HFFc6 (cell line): ENCODE measurements at regions not wholly inside any gene's neighbourhood (a gene's known extent, or its start where the extent isn't known, plus 50 kb on each side); places are given as distances from the start of the nearest gene placed in this dataset.

Experiments
- DNase-seq: peaks from one replicate; pipeline ENCODE4 v3.0.0-alpha.2; 2018
- H3K27ac Mint-ChIP-seq: 2 replicates; pipeline ENCODE4 v1.8.0; 2020; ENCODE audit warnings: mild to moderate bottlenecking, mixed read lengths
- H3K27me3 Mint-ChIP-seq: 2 replicates; pipeline ENCODE4 v1.8.0; 2021; ENCODE audit warnings: mild to moderate bottlenecking, moderate library complexity, mixed read lengths; ENCODE audit not compliant: insufficient read depth
- H3K36me3 Mint-ChIP-seq: 2 replicates; pipeline ENCODE4 v1.8.0; 2021; ENCODE audit warnings: low read depth, mixed read lengths
- H3K4me1 Mint-ChIP-seq: 2 replicates; pipeline ENCODE4 v1.8.0; 2020; ENCODE audit warnings: low read depth, mixed read lengths
- H3K4me3 Mint-ChIP-seq: 2 replicates; pipeline ENCODE4 v1.8.0; 2020; ENCODE audit warnings: mild to moderate bottlenecking, moderate library complexity, mixed read lengths
- H3K9me3 Mint-ChIP-seq: 2 replicates; pipeline ENCODE4 v1.8.0; 2020; ENCODE audit warnings: mild to moderate bottlenecking, mixed read lengths
- CTCF ChIP-seq: fragments of 200-600 bp; sonication (generic); IDR thresholded peaks from 2 replicates; pipeline ENCODE4 v1.5.0; 2021; ENCODE audit warnings: antibody characterized with exemption, mild to moderate bottlenecking

GRCh38 chr13:77985866-77986636 is 67.4 kb upstream of the EDNRB start:
- no peaks in the 10 kb centered on the region for H3K27me3 Mint-ChIP-seq
- no peak for DNase-seq
- H3K9me3 Mint-ChIP-seq, result no peaks in the 10 kb centered on the region; the same call in 1 of the 2 replicates
- H3K36me3 Mint-ChIP-seq, result no peaks in the 10 kb centered on the region
- no peak for TF ChIP-seq CTCF
- no peak overlapping the region for H3K27ac Mint-ChIP-seq
- no peaks in the 10 kb centered on the region for H3K4me1 Mint-ChIP-seq
- no peak overlapping the region for H3K4me3 Mint-ChIP-seq

GRCh38 chr13:77981281-77981881 is 62.8 kb upstream of the EDNRB start:
- H3K9me3 Mint-ChIP-seq, result peaks cover 10% of the 10 kb centered on the region
- no peak for DNase-seq
- no peaks in the 10 kb centered on the region; the same call in 1 of the 2 replicates for H3K27me3 Mint-ChIP-seq
- H3K4me1 Mint-ChIP-seq, result no peaks in the 10 kb centered on the region
- no peak overlapping the region for H3K27ac Mint-ChIP-seq
- no peak for TF ChIP-seq CTCF
- H3K4me3 Mint-ChIP-seq, result no peak overlapping the region
- H3K36me3 Mint-ChIP-seq, result no peaks in the 10 kb centered on the region

GRCh38 chr13:77980592-77980991 is 62.0 kb upstream of the EDNRB start:
- Mint-ChIP-seq H3K27me3 (no peaks in the 10 kb centered on the region; the same call in 1 of the 2 replicates), H3K36me3 (no peaks in the 10 kb centered on the region), H3K4me1 (no peaks in the 10 kb centered on the region), H3K4me3 (no peak overlapping the region), H3K27ac (peak overlapping the region; percentile 54; the same call in 1 of the 2 replicates), H3K9me3 (peaks cover 10% of the 10 kb centered on the region)
- TF ChIP-seq CTCF, result no peak
- DNase-seq, result peak; percentile 32

- no peak for TF ChIP-seq CTCF
- no peaks in the 10 kb centered on the region; the same call in 1 of the 2 replicates for H3K27me3 Mint-ChIP-seq
- no peak overlapping the region for H3K4me3 Mint-ChIP-seq
- H3K4me1 Mint-ChIP-seq, result no peaks in the 10 kb centered on the region
- no peaks in the 10 kb centered on the region for H3K36me3 Mint-ChIP-seq
- peak overlapping the region; percentile 20; the same call in 1 of the 2 replicates for H3K27ac Mint-ChIP-seq
- peaks cover 13% of the 10 kb centered on the region for H3K9me3 Mint-ChIP-seq
- DNase-seq, result no peak
Measured at GRCh38 chr13:77979721-77980385, 61.2 kb upstream of the EDNRB start.

- H3K4me1 Mint-ChIP-seq, result no peaks in the 10 kb centered on the region
- H3K27ac Mint-ChIP-seq, result no peak overlapping the region
- H3K36me3 Mint-ChIP-seq, result no peaks in the 10 kb centered on the region
- DNase-seq, result no peak
- no peaks in the 10 kb centered on the region; the same call in 1 of the 2 replicates for H3K27me3 Mint-ChIP-seq
- no peak overlapping the region for H3K4me3 Mint-ChIP-seq
- peaks cover 22% of the 10 kb centered on the region for H3K9me3 Mint-ChIP-seq
- TF ChIP-seq CTCF, result no peak
Measured at GRCh38 chr13:77975358-77976042, 56.9 kb upstream of the EDNRB start.
